CD14-positive monocyte (primary cell): ENCODE measurements at regions not wholly inside any gene's neighbourhood (a gene's known extent, or its start where the extent isn't known, plus 50 kb on each side); places are given as distances from the start of the nearest gene placed in this dataset.

Experiments
- DNase-seq, 3 donors: peaks; one replicate each; pipeline ENCODE4 v3.0.0-alpha.2; 2011 to 2022
- H2AFZ ChIP-seq: 2 replicates; pipeline ENCODE4 v1.6.0; 2012; ENCODE audit warnings: mild to moderate bottlenecking, low read depth, low read length, inconsistent platforms; ENCODE audit not compliant: insufficient read depth, poor library complexity, severe bottlenecking
- H3K27ac ChIP-seq, 2 donors: 1 replicate in 1 of 2; 2 replicates in 1 of 2; pipeline ENCODE4 v1.5.1; 2012 to 2013; ENCODE audit warnings: low read length in 2 of 2, control low read depth in 1 of 2, inconsistent platforms in 1 of 2, low read depth in 1 of 2, mild to moderate bottlenecking in 1 of 2
- H3K27me3 ChIP-seq, 2 donors: one replicate each; pipeline versions ENCODE4 v1.6.0 to v1.6.1; 2011 to 2013; ENCODE audit warnings: low read length in 2 of 2; ENCODE audit not compliant: control insufficient read depth in 2 of 2, insufficient read depth in 2 of 2
- H3K36me3 ChIP-seq, 2 donors: replicated peaks in 1 of 2; 1 replicate in 1 of 2; 2 replicates in 1 of 2; pipeline versions ENCODE4 v1.5.1 to v1.6.1; 2012 to 2013; ENCODE audit warnings: low read length in 2 of 2, control low read depth in 1 of 2, inconsistent platforms in 1 of 2, mild to moderate bottlenecking in 1 of 2; ENCODE audit not compliant: insufficient read depth in 2 of 2, control insufficient read depth in 1 of 2
- H3K4me1 ChIP-seq, 2 donors: 1 replicate in 1 of 2; 2 replicates in 1 of 2; pipeline versions ENCODE4 v1.5.1 to v1.6.1; 2012 to 2013; ENCODE audit warnings: low read length in 2 of 2, control low read depth in 1 of 2, inconsistent platforms in 1 of 2, mild to moderate bottlenecking in 1 of 2, moderate library complexity in 1 of 2; ENCODE audit not compliant: insufficient read depth in 2 of 2, control insufficient read depth in 1 of 2
- H3K4me2 ChIP-seq: replicated peaks from 2 replicates; pipeline ENCODE3; 2012; ENCODE audit warnings: low read length, moderate library complexity, mild to moderate bottlenecking; ENCODE audit not compliant: poor library complexity, severe bottlenecking; ENCODE audit errors: extremely low read depth
- H3K4me3 ChIP-seq, 3 experiments: fragments of 200-600 bp in 1 of 3; sonication (generic) in 1 of 3; replicated peaks in 1 of 3; 1 replicate in 2 of 3; 2 replicates in 1 of 3; pipeline ENCODE4 v1.5.1; 2011 to 2013; ENCODE audit warnings: low read length in 3 of 3, mild to moderate bottlenecking in 3 of 3, control low read depth in 2 of 3, low read depth in 2 of 3, inconsistent platforms in 1 of 3, moderate library complexity in 1 of 3
- H3K79me2 ChIP-seq: 2 replicates; pipeline ENCODE4 v1.6.0; 2012; ENCODE audit warnings: mild to moderate bottlenecking, control low read depth, inconsistent platforms, low read length, moderate library complexity; ENCODE audit not compliant: insufficient read depth
- H3K9ac ChIP-seq: 2 replicates; pipeline ENCODE4 v1.6.0; 2017; ENCODE audit warnings: low read length, mild to moderate bottlenecking; ENCODE audit not compliant: insufficient read depth, poor library complexity, severe bottlenecking
- H3K9me3 ChIP-seq, 2 donors: replicated peaks in 1 of 2; 1 replicate in 1 of 2; 2 replicates in 1 of 2; pipeline versions ENCODE4 v1.5.1 to v1.6.1; 2012 to 2013; ENCODE audit warnings: low read length in 2 of 2, control low read depth in 1 of 2; ENCODE audit not compliant: control insufficient read depth in 1 of 2, insufficient read depth in 1 of 2
- H4K20me1 ChIP-seq: 2 replicates; pipeline ENCODE4 v1.6.0; 2012; ENCODE audit warnings: mild to moderate bottlenecking, low read length, control low read depth, moderate library complexity; ENCODE audit not compliant: insufficient read depth
- H3K27ac Mint-ChIP-seq, 7 donors: one replicate each; pipeline ENCODE4 v1.8.0; 2020; ENCODE audit warnings: mild to moderate bottlenecking in 7 of 7, mixed read lengths in 7 of 7, moderate library complexity in 6 of 7, inconsistent platforms in 2 of 7
- H3K27me3 Mint-ChIP-seq, 3 donors: one replicate each; pipeline ENCODE4 v1.8.0; 2021 to 2022; ENCODE audit warnings: low read depth in 3 of 3, mild to moderate bottlenecking in 3 of 3, mixed read lengths in 3 of 3, moderate library complexity in 3 of 3, inconsistent platforms in 1 of 3
- H3K36me3 Mint-ChIP-seq, 2 donors: one replicate each; pipeline ENCODE4 v1.8.0; 2020; ENCODE audit warnings: mixed read lengths in 2 of 2, inconsistent platforms in 1 of 2, mild to moderate bottlenecking in 1 of 2
- H3K4me1 Mint-ChIP-seq: one replicate; pipeline ENCODE4 v1.8.0; 2020; ENCODE audit warnings: mild to moderate bottlenecking, mixed read lengths
- H3K4me3 Mint-ChIP-seq, 2 donors: one replicate each; pipeline ENCODE4 v1.8.0; 2020; ENCODE audit warnings: mild to moderate bottlenecking in 2 of 2, mixed read lengths in 2 of 2, moderate library complexity in 1 of 2
- H3K9me3 Mint-ChIP-seq, 7 donors: one replicate each; pipeline ENCODE4 v1.8.0; 2020 to 2022; ENCODE audit warnings: mixed read lengths in 7 of 7, mild to moderate bottlenecking in 6 of 7, moderate library complexity in 6 of 7, inconsistent platforms in 2 of 7
- WGBS: methylation state at CpG from one replicate; pipeline ENCODE4 v1.1.5; 2013; ENCODE audit warnings: missing lambda C conversion rate; ENCODE audit not compliant: insufficient coverage; 5-methylcytosine and 5-hydroxymethylcytosine counted together
- intact Hi-C, 2 donors: fragments of 100-400 bp; cut with micrococcal nuclease; formaldehyde crosslinking; loops; one replicate each; pipeline versions ENCODE4 v1.15.0 to v1.15.1; 2023
- TF ChIP-seq, protein P1 (sequence below): fragments of 200-600 bp; IDR thresholded peaks from one replicate; pipeline ENCODE4 v1.8.0; 2022; ENCODE audit warnings: antibody characterized with exemption, mild to moderate bottlenecking

- intact Hi-C loops = no loop called here
- no peaks in the 10 kb centered on the region for H3K36me3 Mint-ChIP-seq
These were observed 187.3 kb upstream of the UBL3 start for GRCh38 chr13:30037766-30038165.

GRCh38 chr13:30037306-30037705 is 186.9 kb upstream of the UBL3 start:
- intact Hi-C loops = no loop called here
- no peak overlapping the region for H3K4me3 Mint-ChIP-seq
- DNase-seq = no peak
- peaks cover 11% of the 10 kb centered on the region for H3K4me1 Mint-ChIP-seq
- WGBS = 72% methylated on average over 6 of the region's 6 CpGs
- H3K27ac ChIP-seq = no peak overlapping the region
- H3K4me3 ChIP-seq = no peak overlapping the region
- no peaks in the 10 kb centered on the region for H3K79me2 ChIP-seq
- no peak overlapping the region for H3K4me2 ChIP-seq
- no peaks in the 10 kb centered on the region for H4K20me1 ChIP-seq
- H3K36me3 ChIP-seq = no peaks in the 10 kb centered on the region
- H3K9me3 ChIP-seq = no peaks in the 10 kb centered on the region
- H3K4me1 ChIP-seq = no peaks in the 10 kb centered on the region
- H3K36me3 Mint-ChIP-seq = no peaks in the 10 kb centered on the region
- TF ChIP-seq, protein P1, sequence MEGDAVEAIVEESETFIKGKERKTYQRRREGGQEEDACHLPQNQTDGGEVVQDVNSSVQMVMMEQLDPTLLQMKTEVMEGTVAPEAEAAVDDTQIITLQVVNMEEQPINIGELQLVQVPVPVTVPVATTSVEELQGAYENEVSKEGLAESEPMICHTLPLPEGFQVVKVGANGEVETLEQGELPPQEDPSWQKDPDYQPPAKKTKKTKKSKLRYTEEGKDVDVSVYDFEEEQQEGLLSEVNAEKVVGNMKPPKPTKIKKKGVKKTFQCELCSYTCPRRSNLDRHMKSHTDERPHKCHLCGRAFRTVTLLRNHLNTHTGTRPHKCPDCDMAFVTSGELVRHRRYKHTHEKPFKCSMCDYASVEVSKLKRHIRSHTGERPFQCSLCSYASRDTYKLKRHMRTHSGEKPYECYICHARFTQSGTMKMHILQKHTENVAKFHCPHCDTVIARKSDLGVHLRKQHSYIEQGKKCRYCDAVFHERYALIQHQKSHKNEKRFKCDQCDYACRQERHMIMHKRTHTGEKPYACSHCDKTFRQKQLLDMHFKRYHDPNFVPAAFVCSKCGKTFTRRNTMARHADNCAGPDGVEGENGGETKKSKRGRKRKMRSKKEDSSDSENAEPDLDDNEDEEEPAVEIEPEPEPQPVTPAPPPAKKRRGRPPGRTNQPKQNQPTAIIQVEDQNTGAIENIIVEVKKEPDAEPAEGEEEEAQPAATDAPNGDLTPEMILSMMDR = no peak
- H3K27me3 ChIP-seq = no peaks in the 10 kb centered on the region
- peaks cover 4 to 7% (median 6%) of the 10 kb centered on the region in 3 donors for H3K27me3 Mint-ChIP-seq
- H3K27ac Mint-ChIP-seq = no peak overlapping the region
- H3K9me3 Mint-ChIP-seq = peaks cover 0 to 2% (median 0%) of the 10 kb centered on the region in 7 donors
- no peak overlapping the region for H3K9ac ChIP-seq
- H2AFZ ChIP-seq = no peak overlapping the region

More at GRCh38 chr13:30037766-30038165, 187.3 kb upstream of the UBL3 start:
- no peak for DNase-seq
- Histone ChIP-seq H3K79me2 (no peaks in the 10 kb centered on the region), H3K27ac (no peak overlapping the region), H3K4me1 (no peaks in the 10 kb centered on the region), H3K4me3 (no peak overlapping the region), H4K20me1 (no peaks in the 10 kb centered on the region), H3K36me3 (no peaks in the 10 kb centered on the region), H3K9me3 (no peaks in the 10 kb centered on the region), H3K4me2 (no peak overlapping the region), H3K9ac (no peak overlapping the region), H3K27me3 (no peaks in the 10 kb centered on the region), H2AFZ (no peak overlapping the region)
- H3K27ac Mint-ChIP-seq = no peak overlapping the region
- H3K4me3 Mint-ChIP-seq = no peak overlapping the region
- WGBS = 88% methylated on average over 1 of the region's 4 CpGs
- TF ChIP-seq, protein P1 = no peak
- H3K9me3 Mint-ChIP-seq = peaks cover 0 to 2% (median 0%) of the 10 kb centered on the region in 7 donors
- H3K4me1 Mint-ChIP-seq = peaks cover 11% of the 10 kb centered on the region
- peaks cover 4 to 7% (median 6%) of the 10 kb centered on the region in 3 donors for H3K27me3 Mint-ChIP-seq
